Activated CD4-positive, alpha-beta T cell treated with anti-CD3 and anti-CD28 coated beads for 36 hours (primary cell): ENCODE measurements at regions not wholly inside any gene's neighbourhood (a gene's known extent, or its start where the extent isn't known, plus 50 kb on each side); places are given as distances from the start of the nearest gene placed in this dataset.
A peak's percentile ranks its signal among the peaks of the same experiment; 100 is the strongest.
"Not testable (repeated sequence)": the region's sequence is repeated elsewhere in the genome, so short reads cannot be mapped to it uniquely, and the experiment has no call there.

Experiments used
- ATAC-seq: fragments of 200-7000 bp; cut with Tn5 transposase; one replicate; pipeline ENCODE4 v1.10.0; 2021; ENCODE audit warnings: mild to moderate bottlenecking, moderate library complexity
- CTCF ChIA-PET: fragments of 350-600 bp; sonication (Branson Sonifier 250); formaldehyde crosslinking; loops from one replicate; lab custom pipeline; 2021; ENCODE audit warnings: antibody characterized with exemption; lab: Charles Lee
- POLR2A ChIA-PET: fragments of 350-600 bp; sonication (Branson Sonifier 250); formaldehyde crosslinking; loops from one replicate; lab custom pipeline; 2021; ENCODE audit warnings: antibody characterized with exemption, inconsistent platforms; lab: Charles Lee
- DNase-seq: peaks from one replicate; pipeline ENCODE4 v3.0.0-alpha.2; 2020
- H3K27ac Mint-ChIP-seq: one replicate; pipeline ENCODE4 v1.8.0; 2021; ENCODE audit warnings: mixed read lengths
- H3K27me3 Mint-ChIP-seq: one replicate; pipeline ENCODE4 v1.8.0; 2021; ENCODE audit warnings: mixed read lengths
- H3K36me3 Mint-ChIP-seq: one replicate; pipeline ENCODE4 v1.8.0; 2021; ENCODE audit warnings: low read depth, mixed read lengths
- H3K4me1 Mint-ChIP-seq: one replicate; pipeline ENCODE4 v1.8.0; 2021; ENCODE audit warnings: mixed read lengths
- H3K4me3 Mint-ChIP-seq: one replicate; pipeline ENCODE4 v1.8.0; 2021; ENCODE audit warnings: mild to moderate bottlenecking, moderate library complexity, mixed read lengths
- H3K9me3 Mint-ChIP-seq: one replicate; pipeline ENCODE4 v1.8.0; 2021; ENCODE audit warnings: low read depth, mixed read lengths
- intact Hi-C, 2 experiments: fragments of 100-400 bp; cut with DNase I in 1 of 2; cut with micrococcal nuclease in 1 of 2; formaldehyde crosslinking; loops; one replicate each; pipeline versions ENCODE4 v1.14.2 to v1.15.1; 2022 to 2024; cut with DNase I, micrococcal nuclease

DNA sequence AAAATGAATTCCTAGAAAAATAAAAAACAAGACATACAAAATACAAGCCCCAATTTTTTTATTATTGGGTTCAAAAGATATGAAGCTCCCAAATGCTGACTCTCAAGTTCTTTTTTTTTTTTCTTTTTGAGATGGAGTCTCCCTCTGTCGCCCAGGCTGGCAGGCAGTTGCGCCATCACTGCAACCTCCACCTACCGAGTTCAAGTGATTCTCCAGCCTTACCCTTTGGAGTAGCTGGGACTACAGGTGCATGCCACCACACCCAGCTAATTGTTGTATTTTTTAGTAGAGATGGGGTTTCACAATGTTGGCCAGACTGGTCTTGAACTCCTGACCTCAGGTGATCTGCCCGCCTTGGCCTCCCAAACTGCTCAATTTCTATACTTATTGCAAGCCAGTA, 600.6 kb downstream of the BCOR start:
- intact Hi-C loops, H3K27me3 Mint-ChIP-seq, ATAC-seq, H3K9me3 Mint-ChIP-seq, H3K27ac Mint-ChIP-seq, DNase-seq, POLR2A ChIA-PET, H3K36me3 Mint-ChIP-seq, H3K4me3 Mint-ChIP-seq, CTCF ChIA-PET: not testable (repeated sequence)
- peaks cover 19% of the 10 kb centered on the region for H3K4me1 Mint-ChIP-seq

DNA sequence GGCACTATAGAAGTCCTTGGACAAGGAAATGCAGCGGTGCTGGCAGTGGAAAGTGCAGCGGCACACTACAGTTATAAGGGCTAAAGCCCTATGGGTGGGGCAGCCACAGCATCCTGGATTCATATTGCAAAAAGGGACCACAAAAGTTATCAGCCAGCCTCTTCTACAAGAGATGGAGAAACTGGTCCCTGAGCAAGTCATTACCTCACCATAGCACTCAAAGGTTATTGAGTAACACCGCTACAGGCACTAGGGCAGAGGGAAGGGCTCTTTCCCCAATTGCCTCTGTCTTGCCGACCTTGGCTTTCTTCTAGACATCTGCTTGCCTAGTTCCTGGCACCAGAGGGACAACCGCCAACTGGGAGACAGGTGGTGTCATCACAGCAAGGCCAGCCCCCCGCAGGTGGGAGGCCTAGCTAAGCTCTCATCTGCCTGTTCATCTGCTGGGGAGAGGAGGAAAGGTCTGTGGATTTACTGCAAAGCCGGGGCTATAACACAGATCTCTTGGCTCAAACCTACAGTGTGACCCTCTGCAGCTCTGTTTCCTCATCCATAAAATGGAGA, 600.0 kb downstream of the BCOR start:
- Mint-ChIP-seq H3K4me3 (no peak overlapping the region), H3K36me3 (no peaks in the 10 kb centered on the region), H3K9me3 (no peaks in the 10 kb centered on the region), H3K27ac (no peak overlapping the region), H3K27me3 (no peaks in the 10 kb centered on the region), H3K4me1 (peaks cover 12% of the 10 kb centered on the region)
- ATAC-seq (no peak), DNase-seq (no peak)
- intact Hi-C loops: no loop called here
- POLR2A ChIA-PET: no interaction called here
- CTCF ChIA-PET: no interaction called here

GRCh38 chrX:39499996-39500395, 597.8 kb downstream of the BCOR start:
- peak; percentile 76 for ATAC-seq
- no peak for DNase-seq
- Mint-ChIP-seq H3K4me1 (peaks cover 4% of the 10 kb centered on the region), H3K9me3 (no peaks in the 10 kb centered on the region), H3K27ac (no peak overlapping the region), H3K36me3 (no peaks in the 10 kb centered on the region), H3K27me3 (no peaks in the 10 kb centered on the region), H3K4me3 (no peak overlapping the region)
- POLR2A ChIA-PET: no interaction called here
- CTCF ChIA-PET: no interaction called here
- intact Hi-C loops: no loop called here

- intact Hi-C loops: no loop called here
- H3K27ac Mint-ChIP-seq: no peak overlapping the region
- POLR2A ChIA-PET: no interaction called here
These were observed 595.9 kb downstream of the BCOR start for GRCh38 chrX:39501822-39502221.

DNA sequence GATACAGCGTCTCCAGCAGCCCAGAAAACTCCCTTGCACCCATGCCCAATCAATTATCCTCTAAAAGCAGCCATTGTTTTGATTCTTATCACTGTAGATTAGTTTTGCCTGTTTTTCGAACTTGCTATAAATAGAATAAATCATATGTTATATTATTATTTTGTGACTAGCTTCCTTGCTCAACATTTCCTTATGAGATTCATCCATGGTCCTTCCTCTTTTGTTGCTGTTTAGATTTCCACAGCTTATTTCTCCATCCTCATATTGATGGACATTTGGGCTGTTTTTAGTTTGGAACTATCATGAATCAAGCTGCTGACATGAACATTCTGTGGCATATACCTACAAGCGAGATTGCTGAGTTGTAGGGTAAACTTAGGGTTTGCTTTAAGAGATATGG, 595.3 kb downstream of the BCOR start:
- ATAC-seq (no peak), DNase-seq (no peak)
- POLR2A ChIA-PET: no interaction called here
- H3K4me1 Mint-ChIP-seq: peaks cover 7% of the 10 kb centered on the region
- no peaks in the 10 kb centered on the region for H3K27me3 Mint-ChIP-seq
- intact Hi-C loops: no loop called here
- no peaks in the 10 kb centered on the region for H3K9me3 Mint-ChIP-seq
- no peak overlapping the region for H3K27ac Mint-ChIP-seq
- no peaks in the 10 kb centered on the region for H3K36me3 Mint-ChIP-seq
- no peak overlapping the region for H3K4me3 Mint-ChIP-seq
- CTCF ChIA-PET: interaction anchor here (0.7 kb wide), 1 partner anchor 249 kb away, joined by 4 read pairs; no protein-coding TSS in a partner anchor

More at GRCh38 chrX:39501822-39502221, 595.9 kb downstream of the BCOR start:
- Mint-ChIP-seq H3K36me3 (no peaks in the 10 kb centered on the region), H3K4me1 (peaks cover 7% of the 10 kb centered on the region), H3K27me3 (no peaks in the 10 kb centered on the region), H3K4me3 (no peak overlapping the region), H3K9me3 (no peaks in the 10 kb centered on the region)
- CTCF ChIA-PET: no interaction called here
- ATAC-seq (no peak), DNase-seq (no peak)

DNA sequence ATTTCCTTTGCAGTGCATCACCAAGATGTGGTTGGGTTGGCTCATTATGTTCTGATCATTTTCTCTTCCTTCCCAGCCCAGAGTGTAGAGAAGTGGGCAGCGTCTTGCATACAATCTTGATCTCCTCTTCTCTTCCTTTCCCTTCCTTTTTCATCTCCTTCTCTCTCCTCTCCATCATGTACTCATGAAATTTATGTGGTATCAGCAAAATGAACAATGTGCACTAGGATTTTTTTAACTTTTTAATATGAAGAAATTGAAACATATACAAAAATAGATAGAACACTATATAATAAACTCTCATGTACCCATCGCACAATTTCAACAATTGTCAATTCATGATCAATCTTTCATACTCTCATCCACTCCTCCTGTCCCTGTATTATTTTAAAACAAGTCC, 593.5 kb downstream of the BCOR start:
- POLR2A ChIA-PET: no interaction called here
- Mint-ChIP-seq H3K36me3 (peaks cover 5% of the 10 kb centered on the region), H3K27ac (no peak overlapping the region), H3K4me1 (peaks cover 19% of the 10 kb centered on the region), H3K27me3 (no peaks in the 10 kb centered on the region), H3K4me3 (no peak overlapping the region), H3K9me3 (no peaks in the 10 kb centered on the region)
- intact Hi-C loops: no loop called here
- DNase-seq (no peak), ATAC-seq (peak; percentile 36)
- CTCF ChIA-PET: no interaction called here

- Mint-ChIP-seq H3K27me3 (no peaks in the 10 kb centered on the region), H3K27ac (no peak overlapping the region), H3K9me3 (no peaks in the 10 kb centered on the region), H3K4me3 (no peak overlapping the region), H3K4me1 (peaks cover 19% of the 10 kb centered on the region), H3K36me3 (peaks cover 8% of the 10 kb centered on the region)
- ChIA-PET CTCF (no interaction called here), POLR2A (no interaction called here)
- DNase-seq: no peak
- intact Hi-C loops: no loop called here
- no peak for ATAC-seq
These were observed 592.9 kb downstream of the BCOR start for GRCh38 chrX:39504850-39505259.

DNA sequence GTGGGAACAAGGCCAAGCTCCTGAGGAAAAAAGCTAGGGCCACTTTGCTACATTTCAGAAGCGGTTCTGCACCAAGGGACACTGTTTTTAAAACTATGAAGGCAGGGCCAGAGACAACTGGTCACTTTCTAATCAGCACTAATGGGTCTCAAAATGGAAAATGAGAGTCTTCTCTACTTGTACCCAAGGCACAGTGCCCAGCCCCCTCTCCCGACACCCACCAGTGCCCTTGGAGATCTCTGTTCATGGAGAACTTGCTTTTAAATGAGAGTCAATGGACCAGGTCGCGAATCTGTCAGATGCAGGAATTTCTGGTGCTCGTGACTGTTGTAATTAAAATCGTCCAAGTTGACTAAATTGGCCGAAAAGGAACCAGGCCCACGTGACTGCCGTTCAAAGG, 591.6 kb downstream of the BCOR start:
- no peak for ATAC-seq
- intact Hi-C loops: no loop called here
- POLR2A ChIA-PET: interaction anchor here (0.6 kb wide), 1 partner anchor 579 kb away, joined by 3 read pairs; no protein-coding TSS in a partner anchor

DNA sequence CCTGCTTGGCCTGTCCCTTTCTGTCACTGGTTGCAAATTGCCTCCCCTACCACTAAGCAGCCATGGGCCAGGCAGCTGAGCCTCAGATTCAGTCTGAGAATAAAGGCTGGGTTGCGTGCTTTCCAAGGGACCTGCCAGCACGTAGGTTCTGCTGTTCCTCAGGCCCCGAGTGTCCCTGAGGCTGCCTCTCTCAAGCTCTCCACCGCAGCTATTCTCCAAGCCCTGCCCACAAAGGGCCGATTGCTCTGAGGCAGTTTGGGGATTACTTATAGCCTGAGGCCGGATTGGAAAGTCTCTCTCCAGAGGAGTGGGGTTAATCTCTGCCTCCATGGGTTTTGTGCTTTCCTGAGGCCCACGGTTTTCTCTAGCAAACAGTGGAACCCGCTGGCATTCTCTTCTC, 590.7 kb downstream of the BCOR start:
- no peak for ATAC-seq
- intact Hi-C loops: no loop called here

More for the DNA sequence above, 591.6 kb downstream of the BCOR start:
- no peak overlapping the region for H3K27ac Mint-ChIP-seq
- peaks cover 8% of the 10 kb centered on the region for H3K36me3 Mint-ChIP-seq
- no peaks in the 10 kb centered on the region for H3K9me3 Mint-ChIP-seq
- no peaks in the 10 kb centered on the region for H3K27me3 Mint-ChIP-seq
- CTCF ChIA-PET: interaction anchor here (0.6 to 1.2 kb wide), 3 partner anchors 14 to 104 kb away, joined by 3 read pairs; no protein-coding TSS in a partner anchor
- DNase-seq: no peak
- no peak overlapping the region for H3K4me3 Mint-ChIP-seq
- peaks cover 18% of the 10 kb centered on the region for H3K4me1 Mint-ChIP-seq

GRCh38 chrX:39507617-39508299, 590.0 kb downstream of the BCOR start:
- H3K36me3 Mint-ChIP-seq: peaks cover 8% of the 10 kb centered on the region
- DNase-seq (no peak), ATAC-seq (no peak)
- no peaks in the 10 kb centered on the region for H3K27me3 Mint-ChIP-seq
- peaks cover 18% of the 10 kb centered on the region for H3K4me1 Mint-ChIP-seq
- H3K27ac Mint-ChIP-seq: no peak overlapping the region
- intact Hi-C loops: no loop called here
- H3K9me3 Mint-ChIP-seq: no peaks in the 10 kb centered on the region
- POLR2A ChIA-PET: no interaction called here
- H3K4me3 Mint-ChIP-seq: no peak overlapping the region
- CTCF ChIA-PET: no interaction called here

More for the DNA sequence above, 590.7 kb downstream of the BCOR start:
- H3K27ac Mint-ChIP-seq: no peak overlapping the region
- ChIA-PET CTCF (interaction anchor here (1.0 kb wide), 1 partner anchor 27 kb away, joined by 3 read pairs; no protein-coding TSS in a partner anchor), POLR2A (no interaction called here)
- H3K27me3 Mint-ChIP-seq: no peaks in the 10 kb centered on the region
- H3K36me3 Mint-ChIP-seq: peaks cover 8% of the 10 kb centered on the region
- H3K9me3 Mint-ChIP-seq: no peaks in the 10 kb centered on the region
- DNase-seq: no peak
- H3K4me1 Mint-ChIP-seq: peaks cover 18% of the 10 kb centered on the region
- no peak overlapping the region for H3K4me3 Mint-ChIP-seq

DNA sequence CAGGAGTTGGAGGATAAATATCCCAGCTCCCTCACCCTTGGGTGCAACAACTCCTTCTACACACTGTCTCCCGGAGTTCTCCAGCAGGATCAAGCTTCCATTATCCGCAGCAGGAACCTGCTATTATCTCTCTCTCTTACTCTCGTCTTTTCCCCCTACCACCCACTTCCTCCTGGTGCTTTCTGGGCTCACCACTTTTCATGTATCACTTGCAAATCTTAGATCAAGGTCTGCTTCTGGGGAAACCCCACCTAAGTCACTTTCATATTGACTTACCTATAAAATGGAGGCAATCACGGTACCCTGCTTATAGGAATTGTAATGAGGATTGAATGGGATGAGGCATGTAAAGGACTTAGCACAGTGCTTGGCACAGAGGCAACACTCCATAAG, 589.5 kb downstream of the BCOR start:
- H3K4me3 Mint-ChIP-seq: no peak overlapping the region
- ChIA-PET POLR2A (no interaction called here), CTCF (no interaction called here)
- ATAC-seq: peak; percentile 80
- no peaks in the 10 kb centered on the region for H3K27me3 Mint-ChIP-seq
- H3K4me1 Mint-ChIP-seq: peaks cover 18% of the 10 kb centered on the region
- peaks cover 8% of the 10 kb centered on the region for H3K36me3 Mint-ChIP-seq
- peak; percentile 15 for DNase-seq
- no peaks in the 10 kb centered on the region for H3K9me3 Mint-ChIP-seq
- intact Hi-C loops: no loop called here
- peak overlapping the region; percentile 19 for H3K27ac Mint-ChIP-seq

DNA sequence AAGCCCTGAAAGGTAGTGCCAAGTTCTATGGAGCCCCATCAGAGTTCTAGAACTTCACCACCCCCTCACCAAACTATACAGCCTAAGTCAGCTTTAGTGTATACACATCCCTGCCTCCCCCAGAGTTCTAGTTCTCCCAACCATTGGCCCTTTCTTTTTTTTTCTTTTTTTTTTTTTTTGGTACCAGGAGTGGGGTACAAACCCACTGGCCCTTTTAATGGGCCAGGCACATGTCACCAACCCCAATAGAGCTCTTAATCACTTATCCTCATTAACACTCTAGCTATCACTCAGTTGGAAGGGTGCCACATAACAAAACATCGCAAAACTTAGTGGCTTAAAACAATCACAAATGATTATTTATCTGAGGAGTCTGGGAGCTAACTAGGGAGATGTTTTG, 588.6 kb downstream of the BCOR start:
- POLR2A ChIA-PET: interaction anchor here (0.6 kb wide), 1 partner anchor 313 kb away, joined by 4 read pairs; no protein-coding TSS in a partner anchor
- ATAC-seq (no peak), DNase-seq (no peak)
- Mint-ChIP-seq H3K27me3 (no peaks in the 10 kb centered on the region), H3K27ac (no peak overlapping the region), H3K4me1 (peaks cover 18% of the 10 kb centered on the region), H3K36me3 (peaks cover 8% of the 10 kb centered on the region), H3K9me3 (no peaks in the 10 kb centered on the region), H3K4me3 (no peak overlapping the region)
- CTCF ChIA-PET: no interaction called here
- intact Hi-C loops: no loop called here
